GM12872 (cell line): ENCODE measurements at regions not wholly inside any gene's neighbourhood (a gene's known extent, or its start where the extent isn't known, plus 50 kb on each side); places are given as distances from the start of the nearest gene placed in this dataset.

Experiments
- CTCF ChIP-seq: IDR thresholded peaks from 3 replicates; pipeline ENCODE4 v1.5.1; 2011; ENCODE audit warnings: low read depth, mild to moderate bottlenecking, low read length, moderate library complexity; ENCODE audit not compliant: insufficient read depth

- TF ChIP-seq CTCF, result no peak
Measured at GRCh38 chr16:8481810-8482209, 108.5 kb downstream of the TMEM114 start.

GRCh38 chr16:8476824-8477223 lies 113.5 kb downstream of the TMEM114 start:
- TF ChIP-seq CTCF, result no peak

- TF ChIP-seq CTCF, result no peak
Measured at GRCh38 chr16:8474587-8474986, 115.7 kb downstream of the TMEM114 start.

- no peak for TF ChIP-seq CTCF
Measured at GRCh38 chr16:8469102-8469778, 121.1 kb downstream of the TMEM114 start.

GRCh38 chr16:8464979-8465378 lies 125.3 kb downstream of the TMEM114 start:
- TF ChIP-seq CTCF, result no peak

- no peak for TF ChIP-seq CTCF
Measured at GRCh38 chr16:8459085-8459733, 131.1 kb downstream of the TMEM114 start.

- no peak for TF ChIP-seq CTCF
Measured at GRCh38 chr16:8458481-8459046, 131.7 kb downstream of the TMEM114 start.
